ENCODE measurements at regions not wholly inside any gene's neighbourhood (a gene's known extent, or its start where the extent isn't known, plus 50 kb on each side); places are given as distances from the start of the nearest gene placed in this dataset.
"Not testable (repeated sequence)": the region's sequence is repeated elsewhere in the genome, so short reads cannot be mapped to it uniquely, and the experiment has no call there.

- DNase-seq, result no peak
Measured at GRCh38 chr12:46484396-46485061, 112.0 kb upstream of the SLC38A2 start.

GRCh38 chr12:46483572-46484395 lies 111.2 kb upstream of the SLC38A2 start:
- no peak for DNase-seq

GRCh38 chr12:46480724-46481123 lies 108.2 kb upstream of the SLC38A2 start:
- DNase-seq, result no peak

- no peak for DNase-seq
Measured at GRCh38 chr12:46480316-46480715, 107.7 kb upstream of the SLC38A2 start.

GRCh38 chr12:46478123-46478522 lies 105.5 kb upstream of the SLC38A2 start:
- DNase-seq, result no peak

- DNase-seq, result no peak
Measured at GRCh38 chr12:46477541-46477940, 105.0 kb upstream of the SLC38A2 start.

GRCh38 chr12:46475972-46476645 lies 103.5 kb upstream of the SLC38A2 start:
- no peak for DNase-seq

GRCh38 chr12:46474385-46474784 lies 101.8 kb upstream of the SLC38A2 start:
- DNase-seq, result not testable (repeated sequence)

- DNase-seq, result peak; percentile 56
Measured at GRCh38 chr12:46473634-46474329, 101.2 kb upstream of the SLC38A2 start.

- DNase-seq, result no peak
Measured at GRCh38 chr12:46472893-46473633, 100.5 kb upstream of the SLC38A2 start.

GRCh38 chr12:46472144-46472705 lies 99.7 kb upstream of the SLC38A2 start:
- no peak for DNase-seq

- no peak for DNase-seq
Measured at GRCh38 chr12:46471404-46471803, 98.8 kb upstream of the SLC38A2 start.

- DNase-seq, result no peak
Measured at GRCh38 chr12:46470975-46471374, 98.4 kb upstream of the SLC38A2 start.

- no peak for DNase-seq
Measured at GRCh38 chr12:46470036-46470627, 97.6 kb upstream of the SLC38A2 start.

- DNase-seq, result no peak
Measured at GRCh38 chr12:46468813-46469212, 96.2 kb upstream of the SLC38A2 start.

GRCh38 chr12:46468160-46468559 lies 95.6 kb upstream of the SLC38A2 start:
- DNase-seq, result no peak

GRCh38 chr12:46465307-46465706 lies 92.7 kb upstream of the SLC38A2 start:
- DNase-seq, result no peak

- DNase-seq, result no peak
Measured at GRCh38 chr12:46464863-46465262, 92.3 kb upstream of the SLC38A2 start.

GRCh38 chr12:46462641-46463355 lies 90.2 kb upstream of the SLC38A2 start:
- no peak for DNase-seq

GRCh38 chr12:46461907-46462640 lies 89.5 kb upstream of the SLC38A2 start:
- DNase-seq, result no peak

Measured in NCI-H1436 (cell line).